DMS53 (cell line): ENCODE measurements at regions not wholly inside any gene's neighbourhood (a gene's known extent, or its start where the extent isn't known, plus 50 kb on each side); places are given as distances from the start of the nearest gene placed in this dataset.

ENCODE experiments used
- DNase-seq: peaks from one replicate; lab custom pipeline; 2025; lab: John Stamatoyannopoulos, UW

DNA sequence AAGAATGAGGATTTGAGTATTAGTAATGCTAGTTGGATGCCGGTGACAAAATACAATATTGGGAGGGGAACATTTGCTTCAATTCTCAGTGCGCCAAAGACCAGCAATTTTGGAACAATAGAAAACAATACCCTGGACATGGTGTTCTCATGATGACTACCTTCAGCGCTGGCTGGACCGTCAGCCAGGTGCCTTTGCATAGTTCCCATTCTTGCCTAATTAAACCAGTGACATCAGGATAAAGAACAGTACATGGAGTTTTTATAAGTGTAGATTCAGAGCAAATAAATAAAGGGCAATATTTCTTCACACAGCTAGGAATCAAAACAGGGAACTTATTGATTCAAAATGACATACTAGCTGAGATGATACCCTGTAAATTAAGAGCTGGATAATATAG lies 404.8 kb upstream of the RORA start:
- no peak for DNase-seq

DNA sequence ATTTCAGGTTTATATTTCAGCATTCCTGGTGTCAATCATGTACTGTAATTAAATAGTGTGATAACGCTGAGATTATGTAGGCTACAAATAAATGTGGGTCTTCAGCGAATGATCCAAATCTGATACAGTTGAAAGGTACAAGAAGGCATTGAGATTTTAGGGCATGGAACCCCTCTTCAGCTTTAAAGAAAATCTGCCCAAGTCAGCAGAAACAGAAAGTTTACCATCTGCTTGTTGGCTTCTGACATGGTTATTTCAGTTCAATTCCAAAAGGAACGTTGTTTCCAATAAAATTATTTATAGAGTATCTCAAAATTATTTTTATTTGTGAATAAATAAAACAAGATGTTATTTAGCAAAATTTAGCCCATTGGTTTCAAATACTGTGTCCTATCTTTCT lies 400.2 kb upstream of the RORA start:
- DNase-seq = no peak

DNA sequence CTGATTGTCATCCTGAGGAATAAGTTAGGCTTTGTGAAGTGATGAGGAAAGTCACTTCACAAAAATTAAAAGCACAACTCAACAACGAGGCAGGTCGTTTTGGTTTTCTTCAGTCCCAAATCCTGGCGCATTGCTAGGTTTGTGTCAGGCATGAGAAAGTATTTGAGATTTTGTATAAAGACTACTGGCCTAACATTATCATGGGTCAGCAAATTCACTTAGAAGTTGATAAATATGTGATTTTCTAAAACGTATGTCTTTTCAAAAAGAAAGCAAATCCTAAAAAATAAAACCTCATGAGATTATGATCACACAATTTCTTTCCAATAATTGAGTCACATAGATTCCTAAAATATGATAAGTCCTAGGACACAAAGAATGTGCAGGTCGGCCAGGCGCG lies 395.8 kb upstream of the RORA start:
- no peak for DNase-seq

DNA sequence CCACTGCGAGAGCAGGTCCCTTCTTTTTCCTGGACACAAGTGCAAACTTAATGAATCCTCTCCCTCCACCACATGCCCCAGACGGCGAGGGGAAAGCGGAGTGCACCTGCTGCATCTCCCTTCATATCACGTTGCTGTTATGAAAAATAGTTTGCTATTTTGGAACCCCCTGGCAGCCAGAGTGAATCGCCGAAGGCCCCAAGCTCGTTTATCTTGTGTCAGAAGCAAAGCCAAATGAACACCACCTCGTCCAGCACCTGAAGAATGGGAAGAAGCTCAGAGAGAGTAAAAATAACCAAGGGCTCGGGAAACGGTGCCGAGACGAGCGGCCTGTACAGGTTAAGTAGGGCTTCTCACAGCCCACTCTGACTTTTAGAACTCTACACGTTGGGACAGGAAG lies 394.6 kb upstream of the RORA start:
- no peak for DNase-seq

DNA sequence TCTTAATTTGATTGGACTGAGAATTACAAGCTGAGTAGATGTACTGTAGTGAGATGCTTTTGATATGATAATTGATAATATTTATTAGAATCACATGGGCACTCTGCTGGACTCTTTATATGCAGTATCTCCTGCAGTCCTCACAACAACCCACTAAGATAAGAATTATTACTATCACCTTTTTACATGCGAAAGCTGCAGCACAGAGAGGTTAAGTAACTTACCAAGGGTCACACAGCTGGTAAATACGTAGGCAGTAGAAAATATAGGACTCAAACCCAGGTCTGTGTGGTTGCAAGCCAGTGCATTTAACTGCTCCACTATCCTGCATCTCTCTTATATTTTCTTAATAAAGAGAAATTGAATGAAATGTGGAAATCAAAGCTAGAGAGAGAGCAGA lies 392.8 kb upstream of the RORA start:
- no peak for DNase-seq

DNA sequence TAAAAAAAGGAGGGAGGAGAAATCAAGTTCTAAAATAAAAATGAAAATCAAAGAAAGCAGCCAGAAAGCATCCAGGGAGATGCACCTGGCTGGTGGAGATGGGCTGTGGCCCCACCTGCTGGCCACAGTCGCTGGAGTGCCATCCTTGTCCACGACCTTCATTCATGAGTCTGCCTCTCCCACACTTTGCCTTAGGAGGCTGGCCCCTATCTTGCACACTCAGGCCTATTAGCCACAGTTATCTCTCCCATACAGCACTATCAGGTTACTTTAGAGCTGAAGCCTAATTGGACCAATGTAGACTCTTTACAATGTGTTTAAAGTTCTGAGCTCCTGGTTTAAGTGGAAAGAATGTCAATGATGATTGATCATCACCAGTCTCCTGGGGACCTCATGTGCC lies 392.0 kb upstream of the RORA start:
- DNase-seq = peak; percentile 80

DNA sequence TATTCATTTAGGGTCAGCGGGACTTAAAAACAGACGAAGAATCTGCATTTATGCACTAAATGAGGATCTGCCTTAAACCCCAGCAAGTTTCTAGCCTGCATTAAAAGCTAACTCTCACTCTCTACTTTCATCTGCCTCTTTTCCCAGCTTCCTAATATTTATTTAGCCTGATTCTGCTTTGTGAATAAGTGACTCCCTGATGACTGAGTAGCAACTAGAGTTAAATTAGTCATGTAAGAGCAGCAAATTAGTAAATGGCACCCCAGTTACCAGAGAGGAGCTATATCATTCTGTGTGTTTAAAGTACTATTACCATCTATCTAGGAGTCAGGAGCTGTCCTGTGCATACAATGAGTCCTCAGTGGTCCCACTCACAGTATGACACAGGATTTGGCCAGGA lies 391.0 kb upstream of the RORA start:
- DNase-seq = no peak

DNA sequence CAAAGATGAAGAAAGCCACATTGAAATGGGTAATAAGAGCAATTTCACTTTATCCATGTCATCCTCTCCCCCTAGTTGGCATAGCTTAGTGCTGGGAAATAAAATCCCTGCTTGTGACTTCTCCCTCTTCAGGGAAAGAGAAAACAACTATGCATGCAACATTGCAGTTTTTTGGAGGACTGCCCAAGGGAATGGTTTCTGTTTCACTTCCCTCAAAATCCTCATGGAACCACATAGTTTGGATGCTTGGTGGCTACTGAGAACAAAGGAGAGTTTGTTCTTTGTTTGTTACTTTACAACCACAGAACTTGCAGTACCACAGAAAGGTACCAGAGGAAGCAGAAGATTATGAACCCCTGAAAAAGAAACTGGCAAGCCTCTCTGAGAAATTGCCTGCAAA lies 384.6 kb upstream of the RORA start:
- DNase-seq = no peak

DNA sequence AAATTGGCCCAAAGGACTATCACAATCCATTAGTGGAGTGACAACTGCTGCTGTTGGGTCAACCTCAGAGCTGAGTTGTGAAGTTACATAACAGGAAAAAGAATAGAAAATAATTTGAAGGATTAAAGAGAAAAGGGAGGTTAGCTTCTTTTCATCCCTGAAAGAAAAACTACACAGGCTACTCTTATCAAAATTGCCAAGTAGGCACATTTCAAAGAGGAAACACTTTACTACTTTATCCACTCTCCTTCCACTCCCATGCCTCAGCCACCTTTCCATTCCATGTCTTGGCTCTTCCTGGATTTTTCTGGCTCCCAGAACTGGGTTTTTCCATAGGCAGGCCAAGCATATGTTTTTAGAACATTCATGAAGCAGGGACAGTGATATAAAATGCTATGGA lies 384.0 kb upstream of the RORA start:
- DNase-seq = no peak

DNA sequence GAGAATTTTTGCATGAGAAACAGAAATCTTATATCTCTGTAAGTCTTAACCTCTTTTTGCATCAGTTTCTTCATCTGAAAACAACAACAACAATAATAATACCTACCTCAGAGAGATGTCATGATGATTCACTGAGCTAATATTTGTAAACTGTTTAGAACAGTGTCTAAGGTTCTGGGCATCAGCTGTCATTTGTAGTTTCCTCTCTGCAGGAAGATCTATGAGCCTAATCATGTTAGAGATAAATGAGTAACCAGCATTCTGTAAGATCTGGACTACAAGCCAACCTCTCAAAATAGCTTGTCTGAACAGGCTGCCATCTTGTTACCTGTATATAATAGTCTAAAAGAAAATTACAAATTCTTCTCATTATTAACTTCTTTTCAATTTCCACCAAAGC lies 383.0 kb upstream of the RORA start:
- DNase-seq = peak; percentile 50

DNA sequence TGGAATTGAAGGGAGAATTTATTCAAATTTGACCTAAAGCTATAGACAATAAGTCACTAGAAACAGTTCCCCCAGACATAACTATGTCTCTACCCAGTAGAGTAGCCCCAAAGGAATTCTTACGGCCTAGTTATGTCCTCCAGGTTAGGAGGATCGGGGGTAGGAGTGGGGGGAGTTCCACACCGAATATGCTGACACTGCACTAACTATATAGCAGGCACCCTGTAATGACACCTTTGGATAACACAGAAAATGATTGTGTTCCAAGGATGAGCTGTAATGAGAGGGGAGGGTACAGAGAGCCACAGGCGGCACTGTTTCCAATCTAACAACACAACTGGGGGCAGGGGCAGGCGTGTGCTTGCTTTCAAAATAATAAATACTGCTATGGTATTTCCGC lies 376.2 kb upstream of the RORA start:
- DNase-seq = no peak

DNA sequence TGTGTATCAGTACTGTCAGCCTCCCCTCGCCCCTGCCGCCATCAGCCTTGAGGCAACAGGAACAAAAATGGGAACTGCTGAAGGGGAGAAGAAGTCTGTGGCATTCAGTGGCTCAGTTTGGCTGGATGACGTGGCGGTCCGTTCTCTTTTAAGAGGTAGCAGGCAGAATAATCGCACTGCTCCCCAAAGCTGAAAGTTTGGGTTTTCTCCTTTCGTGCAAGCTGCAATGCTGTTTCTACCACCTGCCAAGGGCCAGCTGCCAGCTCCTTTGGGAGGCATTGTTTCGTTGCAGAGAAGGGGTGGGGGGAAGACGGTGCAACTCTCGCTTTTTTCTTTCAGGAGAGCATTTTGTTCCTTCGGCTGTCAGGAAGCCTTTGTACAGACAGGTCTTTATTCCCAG lies 369.6 kb upstream of the RORA start:
- peak; percentile 69 for DNase-seq

DNA sequence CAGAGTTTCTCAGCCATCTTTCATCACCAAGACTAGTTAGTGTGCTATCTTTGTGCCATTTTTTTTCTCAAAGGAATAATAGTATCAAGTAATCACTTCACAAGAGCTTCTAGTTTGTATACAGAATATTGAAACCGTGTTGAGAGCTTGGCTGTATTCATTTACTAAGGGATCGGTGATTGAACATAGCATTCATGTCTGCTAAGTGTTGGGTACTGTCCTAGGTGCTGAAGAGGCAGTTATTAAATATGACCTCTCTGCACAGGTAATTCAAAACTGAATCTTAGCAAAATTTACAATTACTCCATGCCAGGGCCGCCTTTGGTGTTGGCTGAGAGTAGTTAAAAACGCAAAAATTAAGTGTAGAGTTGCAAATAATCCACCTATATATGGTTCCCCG lies 355.3 kb upstream of the RORA start:
- peak; percentile 2 for DNase-seq

DNA sequence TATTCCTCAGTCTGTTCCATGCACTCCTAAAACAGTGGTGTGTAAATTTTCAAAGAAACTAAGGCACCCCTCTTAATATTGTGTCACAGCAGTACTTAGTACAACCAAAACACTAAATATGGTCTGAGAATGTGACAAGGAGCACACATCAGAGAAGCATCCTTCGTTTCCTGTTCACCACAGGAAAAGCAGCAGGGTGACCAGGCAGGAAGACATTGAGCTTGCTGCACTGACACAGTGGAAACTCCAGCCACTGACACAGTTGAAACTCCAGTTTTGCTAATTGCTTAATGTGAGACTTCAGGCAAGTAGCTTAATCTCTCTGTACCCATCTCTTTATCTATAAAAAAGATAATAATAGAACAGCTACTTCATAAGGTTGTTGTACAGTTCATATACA lies 353.0 kb upstream of the RORA start:
- DNase-seq = no peak

DNA sequence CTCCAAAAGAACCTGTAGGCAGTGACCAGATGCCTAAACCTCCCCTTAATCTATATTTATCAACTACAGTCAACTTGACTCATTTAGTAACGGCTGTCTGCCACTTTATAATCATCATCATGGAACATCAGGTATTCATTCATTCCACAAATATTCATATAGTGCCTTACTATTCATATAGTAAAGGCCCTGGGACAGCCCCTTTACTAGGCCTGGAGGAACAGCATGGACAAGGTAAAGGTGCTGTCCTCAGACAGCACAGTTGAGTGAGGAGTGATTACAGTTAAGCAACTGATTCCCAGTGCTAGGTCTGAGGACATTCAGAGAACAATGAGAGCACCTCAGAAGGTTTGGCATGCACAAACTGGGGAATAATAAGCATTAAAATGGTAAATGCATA lies 346.5 kb upstream of the RORA start:
- no peak for DNase-seq

DNA sequence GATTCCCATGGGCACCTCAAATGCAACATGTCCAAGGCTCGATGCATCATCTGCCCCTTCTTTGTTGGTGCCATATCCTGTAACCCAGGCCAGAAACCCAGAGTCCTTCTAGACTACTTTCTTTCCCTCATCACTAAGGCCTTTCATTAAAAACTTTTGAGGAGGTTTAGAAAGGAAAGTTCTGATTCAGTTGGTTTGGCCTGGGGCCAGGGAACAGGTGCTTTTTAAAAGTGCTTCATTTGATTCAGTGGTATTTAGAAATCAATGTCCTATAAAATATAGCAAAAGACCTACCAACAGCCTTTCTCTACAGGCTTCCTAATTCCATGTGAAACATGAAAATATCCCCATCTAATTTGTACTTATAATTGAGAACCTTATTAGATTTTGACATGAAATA lies 341.9 kb upstream of the RORA start:
- DNase-seq = no peak

DNA sequence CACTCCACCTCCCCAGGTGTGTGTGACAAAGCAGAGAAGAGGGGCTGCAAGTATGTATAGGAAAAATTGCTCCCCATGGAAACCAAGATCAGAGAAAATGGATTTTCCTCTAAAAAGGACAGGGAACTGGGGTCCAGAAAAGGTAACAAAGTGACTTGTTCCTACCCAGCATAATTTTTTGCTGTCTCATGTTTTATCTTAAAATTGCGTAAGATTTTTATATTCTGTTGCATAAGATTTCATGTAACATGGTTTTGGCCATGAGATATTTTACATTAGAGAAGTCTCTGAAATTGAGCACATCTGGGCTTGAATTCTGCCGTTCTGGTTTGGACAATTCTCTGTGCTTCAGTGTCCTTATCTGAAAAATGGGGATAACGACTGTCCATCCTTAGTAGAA lies 335.7 kb upstream of the RORA start:
- DNase-seq = no peak

DNA sequence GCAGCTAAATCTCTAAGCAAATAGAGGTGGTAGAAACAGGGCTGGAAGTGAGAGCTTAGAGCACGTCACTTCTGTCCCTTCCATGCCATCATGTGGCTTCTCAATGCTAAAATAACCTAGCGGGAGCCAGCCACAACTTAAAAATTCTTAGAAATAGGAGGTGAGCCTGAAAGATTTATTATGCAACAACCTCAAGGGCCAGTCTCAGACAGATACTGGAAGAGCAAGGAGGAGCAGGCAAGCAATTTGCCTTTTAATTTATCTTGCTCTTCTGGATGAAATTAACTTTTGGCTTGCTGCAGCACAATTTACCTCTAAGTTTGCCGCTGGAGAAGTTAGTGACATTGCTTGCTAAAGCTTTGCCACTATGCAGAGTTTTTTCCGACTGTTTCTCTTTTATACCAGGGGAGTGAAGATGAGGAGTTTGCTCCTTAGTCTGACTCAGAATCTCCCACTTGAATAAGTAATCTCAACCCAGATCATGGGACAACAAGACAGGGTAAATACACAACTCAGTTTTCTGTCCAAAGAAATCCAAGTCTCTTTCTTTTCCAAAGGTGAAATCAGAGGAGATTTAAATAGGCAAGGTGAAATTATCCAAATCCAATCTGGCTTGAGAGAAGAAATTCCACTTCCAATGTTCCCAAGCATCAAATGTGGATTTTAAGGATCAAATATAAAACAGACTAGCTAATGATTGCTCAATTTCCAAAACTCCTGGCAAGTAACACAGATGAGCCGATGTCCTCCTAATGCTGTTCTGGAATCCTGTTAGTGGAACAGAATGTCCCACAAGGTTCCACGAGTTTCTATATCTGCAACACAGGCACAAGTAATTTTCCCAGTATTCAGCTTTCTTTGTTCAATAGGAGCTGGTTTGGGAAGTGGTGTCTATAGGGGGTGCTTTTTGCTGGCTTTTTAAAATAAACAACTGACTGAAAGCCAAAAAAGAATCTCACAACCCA lies 329.4 kb upstream of the RORA start:
- DNase-seq = no peak

DNA sequence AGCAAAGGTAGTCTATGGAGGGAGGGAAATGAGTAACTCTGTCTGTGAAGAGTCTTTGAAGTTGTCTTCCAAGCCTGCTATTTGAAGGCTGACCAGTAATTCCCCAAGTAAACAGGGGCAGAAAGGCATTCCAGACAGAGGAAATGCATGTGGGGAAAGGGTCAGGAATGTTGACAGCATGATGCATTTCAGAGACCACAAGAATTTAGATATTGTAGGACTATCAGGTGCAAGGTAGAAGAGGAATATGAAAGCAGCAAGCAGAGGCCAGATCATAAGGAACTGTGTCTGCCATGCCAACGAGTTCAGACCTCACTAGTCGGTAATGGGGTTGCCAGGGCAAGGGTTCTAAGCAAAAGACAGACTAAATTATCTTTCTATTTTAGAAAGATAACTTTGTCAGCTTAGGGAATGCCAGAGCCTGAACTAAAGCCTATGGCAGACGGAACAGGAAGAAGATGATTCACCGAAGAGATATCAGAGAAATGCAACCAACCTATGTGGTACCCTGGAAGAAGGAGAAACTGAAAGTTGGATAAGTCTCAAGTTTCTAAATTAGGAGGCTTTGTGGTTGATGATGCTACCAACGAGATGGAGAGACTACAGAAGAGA lies 327.0 kb upstream of the RORA start:
- no peak for DNase-seq

DNA sequence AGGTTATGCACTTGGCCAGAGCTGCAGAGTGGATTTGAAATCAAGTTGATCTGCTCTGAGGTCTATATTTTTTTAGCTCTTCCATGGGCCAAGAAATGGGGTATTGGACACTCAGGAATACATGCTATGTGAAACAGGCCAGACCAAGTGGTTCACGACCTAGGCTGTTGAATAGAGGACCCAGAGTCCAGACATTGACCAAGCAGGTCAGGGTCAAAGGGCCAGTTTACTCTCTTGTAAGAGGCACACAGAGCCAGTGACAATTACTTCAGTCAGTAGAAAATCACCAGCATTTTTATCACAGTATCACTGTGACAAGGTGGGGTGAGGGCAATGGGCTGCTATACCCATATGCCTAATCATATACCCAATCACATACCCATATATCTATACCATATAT lies 320.6 kb upstream of the RORA start:
- no peak for DNase-seq

DNA sequence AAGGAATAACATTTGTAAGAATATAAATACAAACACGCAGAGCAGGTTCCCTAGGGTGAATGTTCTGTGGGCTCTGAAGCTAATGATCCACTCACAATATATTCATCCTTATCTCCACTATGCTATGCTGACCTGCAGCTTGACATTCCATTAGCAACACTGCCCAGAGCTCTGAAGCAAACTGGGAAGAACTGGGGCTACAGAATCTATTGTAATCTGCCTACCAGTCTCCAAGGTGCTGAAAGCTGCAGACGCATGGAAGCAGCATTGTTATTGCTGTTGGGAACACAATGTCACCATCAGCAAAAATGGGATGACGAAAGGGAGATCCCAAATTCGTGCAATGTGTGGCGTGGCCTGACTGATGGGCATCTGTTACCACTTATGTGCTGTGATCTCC lies 316.7 kb upstream of the RORA start:
- no peak for DNase-seq

DNA sequence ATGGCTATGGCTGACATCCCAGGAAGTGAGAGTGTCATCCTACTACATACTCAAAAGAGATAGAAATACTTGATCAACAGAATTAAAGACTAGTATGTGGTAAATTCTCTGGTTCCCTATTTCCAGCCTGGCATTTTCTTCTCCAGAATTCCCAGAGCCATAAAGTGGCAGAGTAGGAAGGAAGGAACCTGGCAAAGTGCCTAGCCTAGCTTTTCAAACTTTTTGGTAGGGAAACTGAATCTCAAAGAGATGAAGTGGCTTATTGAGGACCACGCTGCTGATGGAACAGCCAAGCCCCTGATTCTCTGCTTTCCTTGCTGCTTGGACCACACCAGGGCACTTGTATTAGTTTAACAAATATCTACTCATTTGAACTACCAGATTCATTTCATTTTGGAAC lies 312.4 kb upstream of the RORA start:
- DNase-seq = no peak

DNA sequence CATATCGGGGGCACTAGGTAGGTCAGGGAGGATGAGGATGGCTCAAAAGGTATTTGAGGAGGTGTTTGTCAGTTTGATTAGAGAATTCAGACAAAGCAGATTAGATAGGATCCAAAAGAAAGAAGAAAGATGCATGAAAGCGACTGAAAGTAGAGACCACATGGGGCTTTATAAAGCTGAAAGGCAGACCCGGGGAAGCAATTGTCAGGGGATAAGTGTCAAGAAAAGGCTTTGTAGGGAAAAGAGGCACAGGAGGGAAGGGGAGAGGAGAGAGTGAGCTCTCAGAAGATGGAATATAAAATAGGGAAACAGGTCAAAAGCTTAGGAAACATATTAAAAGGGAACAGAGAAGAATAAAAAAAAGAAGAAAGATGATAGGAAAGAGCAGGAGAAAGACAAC lies 308.2 kb upstream of the RORA start:
- no peak for DNase-seq

DNA sequence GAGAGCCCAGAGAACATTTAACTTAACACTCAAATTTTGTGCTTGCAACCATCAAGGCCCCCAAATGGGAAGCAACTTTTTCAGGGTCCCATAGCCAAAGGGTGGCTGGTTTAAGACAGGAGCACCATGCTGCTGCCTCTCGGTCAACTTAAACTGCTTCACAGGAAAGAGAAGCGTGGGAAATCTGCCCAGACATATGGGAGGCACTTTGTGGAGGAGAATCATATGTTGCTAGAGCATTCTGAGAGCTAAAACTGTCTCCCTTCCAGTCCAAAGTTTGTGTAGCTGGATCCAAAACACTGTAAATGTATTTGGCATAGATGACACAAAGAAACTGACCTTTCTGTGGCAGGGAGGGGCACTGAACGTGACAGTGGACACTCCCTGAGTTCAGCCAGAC lies 305.9 kb upstream of the RORA start:
- no peak for DNase-seq
